Stomach (tissue), 4 donors: ENCODE measurements at regions not wholly inside any gene's neighbourhood (a gene's known extent, or its start where the extent isn't known, plus 50 kb on each side); places are given as distances from the start of the nearest gene placed in this dataset.

Experiments
- CTCF ChIP-seq, 7 experiments: fragments of 450-650 bp in 4 of 7; fragments of 200-600 bp in 3 of 7; sonication (generic) in 3 of 7; IDR thresholded peaks; one replicate each; pipeline ENCODE4 v1.5.1; 2016 to 2019; ENCODE audit warnings: antibody characterized with exemption in 7 of 7, control low read depth in 2 of 7, mild to moderate bottlenecking in 1 of 7
- EP300 ChIP-seq: sonication (generic); formaldehyde crosslinking; IDR thresholded peaks from one replicate; pipeline ENCODE4 v1.6.1; 2017; ENCODE audit warnings: antibody characterized with exemption
- POLR2A ChIP-seq, 4 donors: fragments of 450-650 bp; IDR thresholded peaks; one replicate each; pipeline ENCODE4 v1.6.1; 2016; ENCODE audit warnings: antibody characterized with exemption in 4 of 4, control low read depth in 2 of 4, mild to moderate bottlenecking in 1 of 4, moderate library complexity in 1 of 4
- POLR2AphosphoS5 ChIP-seq, 3 donors: sonication (generic); formaldehyde crosslinking; IDR thresholded peaks; one replicate each; pipeline ENCODE4 v1.6.1; 2016; ENCODE audit warnings: antibody characterized with exemption in 3 of 3

DNA sequence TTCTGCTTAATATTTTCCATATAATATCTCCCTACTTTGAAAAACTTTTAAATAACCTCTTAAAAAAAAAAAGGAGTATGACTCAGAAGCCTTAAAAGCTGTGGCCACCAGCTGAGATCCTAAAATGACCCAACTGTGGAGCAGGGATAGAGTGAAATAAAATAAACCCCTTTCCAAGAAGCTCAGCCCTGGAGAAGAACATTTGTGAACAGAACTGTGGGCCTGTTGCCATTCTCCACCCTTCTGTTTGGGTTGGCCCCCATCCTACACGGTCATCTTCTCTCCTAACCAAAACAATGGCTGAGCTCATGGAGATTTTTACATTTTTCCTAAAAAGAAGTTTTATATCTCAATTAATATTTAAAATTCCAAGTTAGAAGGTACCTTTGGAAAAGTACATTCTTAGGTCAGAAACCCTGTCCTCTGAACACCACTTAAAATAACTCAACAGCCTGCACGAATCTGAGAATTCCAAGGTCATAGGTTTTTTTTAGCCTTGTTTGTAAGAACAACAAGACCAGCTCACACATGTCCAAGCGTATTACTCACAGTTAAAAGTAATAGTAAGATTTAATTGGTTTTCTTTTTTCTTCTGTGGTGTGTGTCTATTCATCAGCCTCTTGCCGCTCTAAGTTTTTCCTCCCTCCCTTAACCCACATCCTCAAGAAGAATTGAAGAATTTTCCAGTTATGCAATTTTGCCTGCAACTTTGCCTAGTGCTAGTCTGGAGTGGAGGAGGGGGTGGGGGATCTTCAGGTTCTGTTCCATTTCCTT, 107.7 kb upstream of the ERRFI1 start:
- TF ChIP-seq CTCF (IDR thresholded peaks at IDR 0.05), result no peak
- peak; percentile 48 for TF ChIP-seq EP300
- TF ChIP-seq POLR2A (IDR thresholded peaks at IDR 0.05), result no peak
- TF ChIP-seq POLR2AphosphoS5 (IDR thresholded peaks at IDR 0.05), result peak; percentile 51 to 62 (median 62)
